Mesodermal cell (in vitro differentiated cells): ENCODE measurements at regions not wholly inside any gene's neighbourhood (a gene's known extent, or its start where the extent isn't known, plus 50 kb on each side); places are given as distances from the start of the nearest gene placed in this dataset.

Experiments used
- H3K27ac ChIP-seq: 2 replicates; pipeline ENCODE4 v1.7.0; 2013; ENCODE audit warnings: mild to moderate bottlenecking, low read depth, low read length, moderate library complexity; ENCODE audit not compliant: severe bottlenecking
- H3K36me3 ChIP-seq: 2 replicates; pipeline ENCODE4 v1.7.1; 2013; ENCODE audit warnings: mild to moderate bottlenecking, low read length, moderate library complexity; ENCODE audit not compliant: control insufficient read depth, insufficient read depth
- H3K4me1 ChIP-seq: one replicate; pipeline ENCODE4 v1.7.1; 2013; ENCODE audit warnings: mild to moderate bottlenecking, low read length; ENCODE audit not compliant: insufficient read depth, control insufficient read depth, poor library complexity, severe bottlenecking
- H3K4me3 ChIP-seq: 2 replicates; pipeline ENCODE4 v1.7.0; 2013; ENCODE audit warnings: low read length, control low read depth, mild to moderate bottlenecking; ENCODE audit not compliant: insufficient read depth, poor library complexity, severe bottlenecking; ENCODE audit errors: extremely low read depth
- H3K9me3 ChIP-seq: 2 replicates; pipeline ENCODE4 v1.7.1; 2013; ENCODE audit warnings: mild to moderate bottlenecking, low read length, moderate library complexity; ENCODE audit not compliant: control insufficient read depth
- WGBS, 2 experiments: methylation state at CpG; one replicate each; pipeline ENCODE4 v1.1.5; 2013; ENCODE audit warnings: missing lambda C conversion rate in 2 of 2; ENCODE audit not compliant: insufficient coverage in 2 of 2; 5-methylcytosine and 5-hydroxymethylcytosine counted together

GRCh38 chr2:175832866-175833265 lies 169.2 kb downstream of the LNPK start:
- H3K9me3 ChIP-seq = no peaks in the 10 kb centered on the region
- no peaks in the 10 kb centered on the region for H3K36me3 ChIP-seq
- no peak overlapping the region for H3K27ac ChIP-seq
- peaks cover 18% of the 10 kb centered on the region for H3K4me1 ChIP-seq
- H3K4me3 ChIP-seq = no peak overlapping the region

- Histone ChIP-seq H3K4me1 (no peaks in the 10 kb centered on the region), H3K36me3 (no peaks in the 10 kb centered on the region), H3K27ac (no peak overlapping the region), H3K9me3 (no peaks in the 10 kb centered on the region), H3K4me3 (no peak overlapping the region)
- 67 to 89% methylated on average over 1 of the region's 4 CpGs for WGBS, 2 experiments
Measured at GRCh38 chr2:175829741-175830140, 172.3 kb downstream of the LNPK start.

DNA sequence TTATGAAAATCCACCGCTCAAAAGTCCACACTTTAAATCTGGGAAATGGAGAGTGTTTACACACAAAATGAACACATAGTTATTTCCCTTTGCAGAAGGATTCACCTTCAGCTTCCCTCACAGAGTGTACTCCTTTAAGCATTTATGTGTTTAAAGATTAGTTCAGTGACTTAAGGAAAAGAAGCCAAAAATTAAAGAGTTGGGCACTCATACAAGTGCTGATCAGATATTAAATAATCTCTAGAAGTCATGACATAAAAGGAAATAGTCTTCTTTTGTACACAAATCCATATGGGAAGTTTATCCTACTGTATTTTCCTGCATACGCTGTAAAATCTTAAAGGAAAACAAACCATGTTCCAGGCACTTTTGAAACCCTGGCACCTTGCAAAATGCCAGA lies 174.2 kb downstream of the LNPK start:
- Histone ChIP-seq H3K9me3 (no peaks in the 10 kb centered on the region), H3K4me3 (no peak overlapping the region), H3K27ac (no peak overlapping the region), H3K36me3 (no peaks in the 10 kb centered on the region), H3K4me1 (no peaks in the 10 kb centered on the region)
- WGBS, 2 experiments = 83% methylated on average over 1 of the region's 2 CpGs; no CpG with 5 or more reads in 1 of the 2 experiments

DNA sequence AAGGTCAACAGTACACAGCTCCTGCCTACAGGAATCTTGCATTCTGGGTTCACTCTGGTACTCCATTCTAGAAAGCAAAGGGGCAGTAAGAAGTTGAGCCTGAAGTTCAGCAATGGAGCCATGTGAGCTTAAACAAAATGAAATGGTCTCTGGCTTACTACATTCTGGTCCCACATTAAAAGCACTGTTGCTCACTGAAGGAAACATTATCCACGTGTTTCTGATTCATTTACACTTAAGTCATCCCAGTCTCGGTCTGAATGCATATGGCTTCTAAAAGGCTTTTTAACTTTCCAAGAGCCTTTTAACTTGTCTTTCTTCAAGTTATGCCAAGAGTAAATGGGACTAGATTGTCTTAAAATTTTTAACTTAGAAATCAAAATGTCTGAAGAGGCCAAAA lies 177.8 kb downstream of the LNPK start:
- Histone ChIP-seq H3K4me1 (no peaks in the 10 kb centered on the region), H3K27ac (no peak overlapping the region), H3K4me3 (no peak overlapping the region), H3K36me3 (no peaks in the 10 kb centered on the region), H3K9me3 (no peaks in the 10 kb centered on the region)
- 85 to 100% methylated on average over 2 of the region's 2 CpGs for WGBS, 2 experiments

- Histone ChIP-seq H3K36me3 (no peaks in the 10 kb centered on the region), H3K27ac (no peak overlapping the region), H3K4me1 (no peaks in the 10 kb centered on the region), H3K4me3 (no peak overlapping the region), H3K9me3 (no peaks in the 10 kb centered on the region)
- 93% methylated on average over 1 of the region's 1 CpG; no CpG with 5 or more reads in 1 of the 2 experiments for WGBS, 2 experiments
Measured at GRCh38 chr2:175823707-175824073, 178.4 kb downstream of the LNPK start.

DNA sequence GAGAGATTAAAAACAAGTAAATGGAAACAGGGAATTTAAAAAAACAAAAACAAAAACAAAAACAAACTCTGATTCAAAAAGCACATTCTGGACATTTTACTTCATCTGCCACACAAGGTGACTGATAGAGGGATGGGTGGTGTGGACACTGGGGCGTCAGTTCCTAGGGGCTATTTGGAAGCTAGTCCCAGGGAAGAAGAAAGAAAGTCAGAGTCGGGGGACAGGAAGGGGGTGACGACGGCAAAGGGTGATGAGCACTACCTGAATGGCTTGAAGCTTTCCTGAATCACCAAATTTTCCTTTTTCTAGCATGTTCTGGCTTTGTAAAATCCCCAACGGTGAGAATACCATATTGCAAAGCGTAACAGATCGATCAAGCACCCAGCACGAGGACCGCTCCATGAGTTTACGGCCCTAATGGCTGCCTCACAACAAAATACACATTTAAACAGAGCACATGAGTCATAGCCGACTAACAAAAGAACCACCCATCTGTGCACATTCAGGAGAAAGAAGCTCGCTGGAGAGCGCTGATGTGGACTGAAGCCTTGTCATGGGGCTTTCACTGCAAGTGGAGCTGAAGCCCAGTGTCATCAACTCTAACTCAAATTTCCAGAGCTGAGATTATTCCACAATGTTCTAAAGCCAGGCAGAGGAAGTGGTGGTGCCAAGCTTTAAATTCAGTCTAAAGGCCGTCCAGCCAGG lies 178.9 kb downstream of the LNPK start:
- no peak overlapping the region for H3K27ac ChIP-seq
- H3K36me3 ChIP-seq = no peaks in the 10 kb centered on the region
- no peaks in the 10 kb centered on the region for H3K4me1 ChIP-seq
- H3K4me3 ChIP-seq = no peak overlapping the region
- H3K9me3 ChIP-seq = no peaks in the 10 kb centered on the region
- WGBS, 2 experiments = 87 to 93% methylated on average over 8 to 9 of the region's 14 CpGs

DNA sequence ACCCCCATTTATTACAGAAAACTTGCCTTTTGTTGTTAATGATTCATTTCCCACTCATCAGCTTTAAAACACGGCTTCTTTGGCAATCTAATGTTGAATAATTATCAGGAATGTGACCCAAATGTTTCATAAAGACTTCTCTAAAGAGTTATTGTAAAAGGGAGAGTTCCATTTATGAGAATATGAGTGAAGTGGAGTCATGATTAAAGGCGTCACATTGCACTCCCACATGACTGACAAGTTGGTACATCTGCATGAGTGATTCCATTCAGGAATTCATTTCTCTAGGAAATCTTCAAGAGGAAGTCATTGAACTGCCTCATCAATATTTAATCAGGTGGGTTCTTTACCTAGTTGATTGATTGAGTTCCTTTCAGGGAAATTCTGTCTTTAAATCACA lies 184.8 kb downstream of the LNPK start:
- Histone ChIP-seq H3K4me3 (no peak overlapping the region), H3K27ac (no peak overlapping the region), H3K4me1 (no peaks in the 10 kb centered on the region), H3K36me3 (no peaks in the 10 kb centered on the region), H3K9me3 (peaks cover 10% of the 10 kb centered on the region)
- WGBS, 2 experiments = no CpG with 5 or more reads among the region's 2 CpGs

GRCh38 chr2:175815537-175815936 lies 186.5 kb downstream of the LNPK start:
- Histone ChIP-seq H3K9me3 (peaks cover 10% of the 10 kb centered on the region), H3K4me3 (no peak overlapping the region), H3K36me3 (no peaks in the 10 kb centered on the region), H3K4me1 (no peaks in the 10 kb centered on the region), H3K27ac (no peak overlapping the region)
- WGBS, 2 experiments = 86 to 100% methylated on average over 1 of the region's 1 CpG

GRCh38 chr2:175811971-175812370 lies 190.1 kb downstream of the LNPK start:
- no peak overlapping the region for H3K27ac ChIP-seq
- H3K9me3 ChIP-seq = peaks cover 10% of the 10 kb centered on the region
- no peak overlapping the region for H3K4me3 ChIP-seq
- WGBS, 2 experiments = 100% methylated on average over 1 of the region's 2 CpGs; no CpG with 5 or more reads in 1 of the 2 experiments
- H3K36me3 ChIP-seq = no peaks in the 10 kb centered on the region
- peaks cover 6% of the 10 kb centered on the region for H3K4me1 ChIP-seq

- Histone ChIP-seq H3K9me3 (no peaks in the 10 kb centered on the region), H3K4me1 (peaks cover 6% of the 10 kb centered on the region), H3K4me3 (no peak overlapping the region), H3K27ac (no peak overlapping the region), H3K36me3 (no peaks in the 10 kb centered on the region)
- 86 to 100% methylated on average over 1 of the region's 1 CpG for WGBS, 2 experiments
Measured at GRCh38 chr2:175808858-175809257, 193.2 kb downstream of the LNPK start.

DNA sequence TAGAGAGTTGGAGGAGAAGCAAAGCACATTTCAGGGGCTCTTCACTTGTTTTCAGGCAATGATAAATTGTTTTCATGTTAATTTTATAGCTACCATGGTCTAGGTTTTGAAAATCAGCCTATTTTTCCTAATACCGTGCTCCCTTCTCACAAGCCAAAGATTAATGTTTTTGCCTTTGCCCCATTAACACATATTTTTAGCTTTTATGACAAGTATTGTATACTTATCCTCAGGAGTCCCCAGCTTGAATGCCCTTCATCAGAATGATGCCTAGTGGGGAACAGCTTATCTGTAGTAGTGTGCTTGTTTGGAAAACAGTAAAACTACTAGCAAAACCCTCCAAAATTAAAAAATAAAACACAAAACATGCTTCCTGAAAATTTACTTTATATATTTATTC lies 194.0 kb downstream of the LNPK start:
- Histone ChIP-seq H3K36me3 (no peaks in the 10 kb centered on the region), H3K4me1 (peaks cover 6% of the 10 kb centered on the region), H3K27ac (no peak overlapping the region), H3K4me3 (no peak overlapping the region), H3K9me3 (no peaks in the 10 kb centered on the region)
- WGBS, 2 experiments = no CpG with 5 or more reads among the region's 1 CpG
